Retinal pigment epithelial cell (primary cell): ENCODE measurements at regions not wholly inside any gene's neighbourhood (a gene's known extent, or its start where the extent isn't known, plus 50 kb on each side); places are given as distances from the start of the nearest gene placed in this dataset.
"Not testable (repeated sequence)": the region's sequence is repeated elsewhere in the genome, so short reads cannot be mapped to it uniquely, and the experiment has no call there.

ENCODE experiments used
- DNase-seq: peaks from one replicate; pipeline ENCODE4 v3.0.0-alpha.2; 2010; ENCODE audit warnings: low read depth
- H3K4me3 ChIP-seq: 2 replicates; pipeline ENCODE4 v1.5.1; 2011; ENCODE audit warnings: mild to moderate bottlenecking, low read length, control low read depth, moderate library complexity
- CTCF ChIP-seq: conservative IDR thresholded peaks from 2 replicates; pipeline ENCODE4 v1.5.1; 2011; ENCODE audit warnings: low read depth, low read length, control low read depth, inconsistent platforms

GRCh38 chr18:62637807-62638687 is 77.3 kb upstream of the PHLPP1 start:
- DNase-seq, result no peak
- TF ChIP-seq CTCF, result peak; percentile 64
- no peak overlapping the region for H3K4me3 ChIP-seq

GRCh38 chr18:62643181-62643580 is 72.2 kb upstream of the PHLPP1 start:
- no peak for TF ChIP-seq CTCF
- no peak overlapping the region for H3K4me3 ChIP-seq
- DNase-seq, result no peak

GRCh38 chr18:62644773-62645172 is 70.6 kb upstream of the PHLPP1 start:
- H3K4me3 ChIP-seq, result no peak overlapping the region
- DNase-seq, result no peak
- TF ChIP-seq CTCF, result no peak

GRCh38 chr18:62647179-62647578 is 68.2 kb upstream of the PHLPP1 start:
- no peak overlapping the region for H3K4me3 ChIP-seq
- no peak for TF ChIP-seq CTCF
- DNase-seq, result no peak

- H3K4me3 ChIP-seq, result no peak overlapping the region
- TF ChIP-seq CTCF, result no peak
- DNase-seq, result no peak
Observed at GRCh38 chr18:62648045-62648678, 67.2 kb upstream of the PHLPP1 start.

- no peak for DNase-seq
- H3K4me3 ChIP-seq, result no peak overlapping the region
- TF ChIP-seq CTCF, result no peak
Observed at GRCh38 chr18:62651276-62652056, 63.9 kb upstream of the PHLPP1 start.

GRCh38 chr18:62652057-62652629 is 63.2 kb upstream of the PHLPP1 start:
- not testable (repeated sequence) for DNase-seq, H3K4me3 ChIP-seq
